ENCODE measurements at regions not wholly inside any gene's neighbourhood (a gene's known extent, or its start where the extent isn't known, plus 50 kb on each side); places are given as distances from the start of the nearest gene placed in this dataset.

DNA sequence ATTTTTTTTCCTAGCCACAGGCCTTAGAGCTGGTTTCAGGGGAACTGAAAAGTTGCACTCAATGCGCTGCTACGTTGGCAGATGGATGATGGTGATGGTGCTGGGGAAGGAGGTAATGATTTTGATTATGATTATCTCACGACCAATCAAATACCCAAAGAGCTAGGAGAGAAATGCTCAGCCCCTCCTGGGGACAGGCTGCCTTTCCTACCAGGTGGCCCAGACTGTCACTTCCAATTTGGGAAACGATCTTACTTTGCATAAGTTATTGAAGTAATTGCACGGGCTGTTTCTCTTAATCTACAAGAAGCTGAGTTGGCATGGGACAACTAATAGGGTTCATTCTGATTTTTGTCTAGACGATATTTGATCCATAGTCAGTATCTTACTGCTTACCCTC lies 379.7 kb upstream of the EEF2KMT start:
- no peak for ATAC-seq
- TF ChIP-seq ZFP3 (CRISPR knock-in tag; IDR thresholded peaks at IDR 0.05) (no peak), ISL1 (CRISPR knock-in tag; IDR thresholded peaks at IDR 0.05) (no peak)

DNA sequence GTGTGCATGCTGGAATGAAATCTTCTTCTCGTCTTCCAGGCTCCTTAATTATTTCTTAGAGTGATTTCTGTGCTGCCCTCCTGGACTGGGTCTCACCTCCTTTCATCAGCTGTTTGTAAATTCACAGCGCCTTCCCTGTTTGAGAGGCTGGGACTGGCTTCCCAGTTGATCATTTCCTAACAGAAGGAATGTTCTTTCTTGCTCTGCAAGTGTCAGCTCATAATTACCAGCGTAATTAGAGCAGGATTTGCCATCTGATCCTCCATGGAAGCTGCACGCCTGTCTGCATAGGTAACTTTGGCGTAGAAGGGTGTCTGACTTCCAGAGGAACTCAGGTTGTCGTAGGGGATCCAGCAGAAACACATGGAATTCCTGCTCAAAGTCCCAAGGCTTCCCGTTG lies 375.0 kb upstream of the EEF2KMT start:
- TF ChIP-seq ARNTL (CRISPR knock-in tag; IDR thresholded peaks at IDR 0.05; ENCODE audit: borderline replicate concordance, low read depth) (no peak), ZNF565 (CRISPR knock-in tag; conservative IDR thresholded peaks at IDR 0.05; ENCODE audit: low read depth) (no peak), SNAI2 (CRISPR knock-in tag; IDR thresholded peaks at IDR 0.05) (no peak), ZNF70 (CRISPR knock-in tag; IDR thresholded peaks at IDR 0.05) (no peak), OSR1 (CRISPR knock-in tag; IDR thresholded peaks at IDR 0.05) (no peak), ZC3H10 (CRISPR knock-in tag; IDR thresholded peaks at IDR 0.05) (no peak), TOX (CRISPR knock-in tag; IDR thresholded peaks at IDR 0.05; ENCODE audit: borderline replicate concordance) (no peak), CSDC2 (CRISPR knock-in tag; IDR thresholded peaks at IDR 0.05) (no peak), ESRRG (CRISPR knock-in tag; IDR thresholded peaks at IDR 0.05) (no peak), PPARA (CRISPR knock-in tag; IDR thresholded peaks at IDR 0.05; ENCODE audit: borderline replicate concordance) (no peak), TCF4 (CRISPR knock-in tag; IDR thresholded peaks at IDR 0.05; ENCODE audit: borderline replicate concordance) (no peak), RARB (CRISPR knock-in tag; IDR thresholded peaks at IDR 0.05) (no peak), ISL1 (CRISPR knock-in tag; IDR thresholded peaks at IDR 0.05) (no peak)
- TF ChIP-seq, protein P1, sequence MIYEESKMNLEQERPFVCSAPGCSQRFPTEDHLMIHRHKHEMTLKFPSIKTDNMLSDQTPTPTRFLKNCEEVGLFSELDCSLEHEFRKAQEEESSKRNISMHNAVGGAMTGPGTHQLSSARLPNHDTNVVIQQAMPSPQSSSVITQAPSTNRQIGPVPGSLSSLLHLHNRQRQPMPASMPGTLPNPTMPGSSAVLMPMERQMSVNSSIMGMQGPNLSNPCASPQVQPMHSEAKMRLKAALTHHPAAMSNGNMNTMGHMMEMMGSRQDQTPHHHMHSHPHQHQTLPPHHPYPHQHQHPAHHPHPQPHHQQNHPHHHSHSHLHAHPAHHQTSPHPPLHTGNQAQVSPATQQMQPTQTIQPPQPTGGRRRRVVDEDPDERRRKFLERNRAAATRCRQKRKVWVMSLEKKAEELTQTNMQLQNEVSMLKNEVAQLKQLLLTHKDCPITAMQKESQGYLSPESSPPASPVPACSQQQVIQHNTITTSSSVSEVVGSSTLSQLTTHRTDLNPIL (CRISPR knock-in tag; IDR thresholded peaks at IDR 0.05; ENCODE audit: low read depth) = no peak
- TF ChIP-seq, protein P2, sequence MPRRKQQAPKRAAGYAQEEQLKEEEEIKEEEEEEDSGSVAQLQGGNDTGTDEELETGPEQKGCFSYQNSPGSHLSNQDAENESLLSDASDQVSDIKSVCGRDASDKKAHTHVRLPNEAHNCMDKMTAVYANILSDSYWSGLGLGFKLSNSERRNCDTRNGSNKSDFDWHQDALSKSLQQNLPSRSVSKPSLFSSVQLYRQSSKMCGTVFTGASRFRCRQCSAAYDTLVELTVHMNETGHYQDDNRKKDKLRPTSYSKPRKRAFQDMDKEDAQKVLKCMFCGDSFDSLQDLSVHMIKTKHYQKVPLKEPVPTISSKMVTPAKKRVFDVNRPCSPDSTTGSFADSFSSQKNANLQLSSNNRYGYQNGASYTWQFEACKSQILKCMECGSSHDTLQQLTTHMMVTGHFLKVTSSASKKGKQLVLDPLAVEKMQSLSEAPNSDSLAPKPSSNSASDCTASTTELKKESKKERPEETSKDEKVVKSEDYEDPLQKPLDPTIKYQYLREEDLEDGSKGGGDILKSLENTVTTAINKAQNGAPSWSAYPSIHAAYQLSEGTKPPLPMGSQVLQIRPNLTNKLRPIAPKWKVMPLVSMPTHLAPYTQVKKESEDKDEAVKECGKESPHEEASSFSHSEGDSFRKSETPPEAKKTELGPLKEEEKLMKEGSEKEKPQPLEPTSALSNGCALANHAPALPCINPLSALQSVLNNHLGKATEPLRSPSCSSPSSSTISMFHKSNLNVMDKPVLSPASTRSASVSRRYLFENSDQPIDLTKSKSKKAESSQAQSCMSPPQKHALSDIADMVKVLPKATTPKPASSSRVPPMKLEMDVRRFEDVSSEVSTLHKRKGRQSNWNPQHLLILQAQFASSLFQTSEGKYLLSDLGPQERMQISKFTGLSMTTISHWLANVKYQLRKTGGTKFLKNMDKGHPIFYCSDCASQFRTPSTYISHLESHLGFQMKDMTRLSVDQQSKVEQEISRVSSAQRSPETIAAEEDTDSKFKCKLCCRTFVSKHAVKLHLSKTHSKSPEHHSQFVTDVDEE (CRISPR knock-in tag; IDR thresholded peaks at IDR 0.05) = no peak
- no peak for ATAC-seq

DNA sequence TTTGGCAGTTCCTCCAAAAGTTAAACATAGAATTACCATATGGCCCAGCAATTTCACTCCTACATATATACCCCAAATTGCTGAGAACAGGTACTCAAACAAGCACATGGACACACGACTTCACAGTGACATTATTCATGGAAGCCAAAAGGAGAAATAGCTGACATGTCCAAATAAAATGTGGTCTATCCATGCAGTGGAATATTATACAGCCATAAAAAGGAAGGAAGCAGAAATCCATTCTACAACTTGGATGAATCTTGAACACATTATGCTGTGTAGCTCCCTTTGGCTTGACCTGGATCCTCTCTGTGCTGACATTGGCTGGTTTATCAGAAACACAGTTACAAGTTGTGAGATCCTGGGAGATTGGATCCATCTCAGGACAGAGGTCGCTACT lies 370.9 kb upstream of the EEF2KMT start:
- TF ChIP-seq, protein P1 (CRISPR knock-in tag; IDR thresholded peaks at IDR 0.05; ENCODE audit: low read depth) = no peak
- TF ChIP-seq ESRRG (CRISPR knock-in tag; IDR thresholded peaks at IDR 0.05) (no peak), ZNF8 (CRISPR knock-in tag; IDR thresholded peaks at IDR 0.05) (no peak), BACH2 (CRISPR knock-in tag; IDR thresholded peaks at IDR 0.05; ENCODE audit: borderline replicate concordance) (no peak), CSDC2 (CRISPR knock-in tag; IDR thresholded peaks at IDR 0.05) (no peak), ZFP3 (CRISPR knock-in tag; IDR thresholded peaks at IDR 0.05) (no peak), TCF4 (CRISPR knock-in tag; IDR thresholded peaks at IDR 0.05; ENCODE audit: borderline replicate concordance) (no peak), OSR1 (CRISPR knock-in tag; IDR thresholded peaks at IDR 0.05) (no peak), TOX (CRISPR knock-in tag; IDR thresholded peaks at IDR 0.05; ENCODE audit: borderline replicate concordance) (no peak), SNAI2 (CRISPR knock-in tag; IDR thresholded peaks at IDR 0.05) (no peak), RARB (CRISPR knock-in tag; IDR thresholded peaks at IDR 0.05) (no peak), ZNF565 (CRISPR knock-in tag; conservative IDR thresholded peaks at IDR 0.05; ENCODE audit: low read depth) (no peak)
- TF ChIP-seq, protein P3, sequence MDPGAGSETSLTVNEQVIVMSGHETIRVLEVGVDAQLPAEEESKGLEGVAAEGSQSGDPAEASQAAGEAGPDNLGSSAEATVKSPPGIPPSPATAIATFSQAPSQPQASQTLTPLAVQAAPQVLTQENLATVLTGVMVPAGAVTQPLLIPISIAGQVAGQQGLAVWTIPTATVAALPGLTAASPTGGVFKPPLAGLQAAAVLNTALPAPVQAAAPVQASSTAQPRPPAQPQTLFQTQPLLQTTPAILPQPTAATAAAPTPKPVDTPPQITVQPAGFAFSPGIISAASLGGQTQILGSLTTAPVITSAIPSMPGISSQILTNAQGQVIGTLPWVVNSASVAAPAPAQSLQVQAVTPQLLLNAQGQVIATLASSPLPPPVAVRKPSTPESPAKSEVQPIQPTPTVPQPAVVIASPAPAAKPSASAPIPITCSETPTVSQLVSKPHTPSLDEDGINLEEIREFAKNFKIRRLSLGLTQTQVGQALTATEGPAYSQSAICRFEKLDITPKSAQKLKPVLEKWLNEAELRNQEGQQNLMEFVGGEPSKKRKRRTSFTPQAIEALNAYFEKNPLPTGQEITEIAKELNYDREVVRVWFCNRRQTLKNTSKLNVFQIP (CRISPR knock-in tag; IDR thresholded peaks at IDR 0.05; ENCODE audit: borderline replicate concordance, low read depth) = no peak
- TF ChIP-seq, protein P4, sequence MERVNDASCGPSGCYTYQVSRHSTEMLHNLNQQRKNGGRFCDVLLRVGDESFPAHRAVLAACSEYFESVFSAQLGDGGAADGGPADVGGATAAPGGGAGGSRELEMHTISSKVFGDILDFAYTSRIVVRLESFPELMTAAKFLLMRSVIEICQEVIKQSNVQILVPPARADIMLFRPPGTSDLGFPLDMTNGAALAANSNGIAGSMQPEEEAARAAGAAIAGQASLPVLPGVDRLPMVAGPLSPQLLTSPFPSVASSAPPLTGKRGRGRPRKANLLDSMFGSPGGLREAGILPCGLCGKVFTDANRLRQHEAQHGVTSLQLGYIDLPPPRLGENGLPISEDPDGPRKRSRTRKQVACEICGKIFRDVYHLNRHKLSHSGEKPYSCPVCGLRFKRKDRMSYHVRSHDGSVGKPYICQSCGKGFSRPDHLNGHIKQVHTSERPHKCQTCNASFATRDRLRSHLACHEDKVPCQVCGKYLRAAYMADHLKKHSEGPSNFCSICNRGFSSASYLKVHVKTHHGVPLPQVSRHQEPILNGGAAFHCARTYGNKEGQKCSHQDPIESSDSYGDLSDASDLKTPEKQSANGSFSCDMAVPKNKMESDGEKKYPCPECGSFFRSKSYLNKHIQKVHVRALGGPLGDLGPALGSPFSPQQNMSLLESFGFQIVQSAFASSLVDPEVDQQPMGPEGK (CRISPR knock-in tag; IDR thresholded peaks at IDR 0.05; ENCODE audit: borderline replicate concordance) = no peak
- no peak for ATAC-seq

Data from SK-N-SH treated with all-trans-retinoic acid at 6 μM for 48 hours (cell line).